Omental fat pad (tissue), 3 donors: ENCODE measurements at regions not wholly inside any gene's neighbourhood (a gene's known extent, or its start where the extent isn't known, plus 50 kb on each side); places are given as distances from the start of the nearest gene placed in this dataset.

Source experiments
- ATAC-seq: fragments of 150-250 bp; one replicate; pipeline ENCODE4 v1.9.1; 2016; ENCODE audit warnings: mild to moderate bottlenecking, moderate library complexity; ENCODE audit not compliant: low FRiP score
- DNase-seq: peaks from one replicate; pipeline ENCODE4 v3.0.0-alpha.2; 2019; ENCODE audit warnings: low spot score
- CTCF ChIP-seq, 3 donors: fragments of 450-650 bp; IDR thresholded peaks; one replicate each; pipeline ENCODE4 v1.5.1; 2016 to 2017; ENCODE audit warnings: antibody characterized with exemption in 3 of 3, mild to moderate bottlenecking in 3 of 3, moderate library complexity in 2 of 3

- TF ChIP-seq CTCF (IDR thresholded peaks at IDR 0.05): no peak
- ATAC-seq (no peak), DNase-seq (no peak)
Observed at GRCh38 chr17:22233382-22233781, 541.1 kb downstream of the KCNJ18 start.

GRCh38 chr17:22242472-22242871 is 550.1 kb downstream of the KCNJ18 start:
- ATAC-seq (no peak), DNase-seq (no peak)
- no peak for TF ChIP-seq CTCF (IDR thresholded peaks at IDR 0.05)

- no peak for TF ChIP-seq CTCF (IDR thresholded peaks at IDR 0.05)
- DNase-seq (no peak), ATAC-seq (no peak)
Observed at GRCh38 chr17:22251498-22251897, 559.2 kb downstream of the KCNJ18 start.

GRCh38 chr17:22253007-22253406 is 560.7 kb downstream of the KCNJ18 start:
- DNase-seq (no peak), ATAC-seq (no peak)
- no peak for TF ChIP-seq CTCF (IDR thresholded peaks at IDR 0.05)

GRCh38 chr17:22265807-22266206 is 573.5 kb downstream of the KCNJ18 start:
- no peak for ATAC-seq
- no peak for TF ChIP-seq CTCF (IDR thresholded peaks at IDR 0.05)
- no peak for DNase-seq

- TF ChIP-seq CTCF (IDR thresholded peaks at IDR 0.05): no peak
- ATAC-seq: no peak
- DNase-seq: no peak
Observed at GRCh38 chr17:22266231-22266630, 573.9 kb downstream of the KCNJ18 start.

GRCh38 chr17:22267019-22267418 is 574.7 kb downstream of the KCNJ18 start:
- TF ChIP-seq CTCF (IDR thresholded peaks at IDR 0.05): no peak
- ATAC-seq (no peak), DNase-seq (no peak)
